ENCODE measurements at regions not wholly inside any gene's neighbourhood (a gene's known extent, or its start where the extent isn't known, plus 50 kb on each side); places are given as distances from the start of the nearest gene placed in this dataset.

GRCh38 chr17:5698959-5699358 lies 114.7 kb upstream of the NLRP1 start:
- Histone ChIP-seq H3K9me3 (ENCODE audit: control insufficient read depth in 4 of 4, insufficient read depth in 3 of 4, low read length in 3 of 4) (peaks cover 0 to 13% (median 2%) of the 10 kb centered on the region in 4 donors), H3K36me3 (ENCODE audit: control insufficient read depth in 4 of 4, insufficient read depth in 4 of 4, low read length in 4 of 4) (no peaks in the 10 kb centered on the region), H3K27ac (ENCODE audit: low read depth in 1 of 2, low read length in 1 of 2) (no peak overlapping the region), H3K4me1 (ENCODE audit: control insufficient read depth in 5 of 5, insufficient read depth in 5 of 5, low read length in 5 of 5) (no peaks in the 10 kb centered on the region), H3K27me3 (ENCODE audit: control insufficient read depth in 3 of 3, insufficient read depth in 3 of 3, low read length in 2 of 3) (peaks cover 0 to 3% (median 0%) of the 10 kb centered on the region in 3 donors), H3K4me3 (no peak overlapping the region), H3K9ac (ENCODE audit: insufficient read depth in 1 of 2, low read length in 2 of 2) (no peak overlapping the region)
- TF ChIP-seq, protein P1, sequence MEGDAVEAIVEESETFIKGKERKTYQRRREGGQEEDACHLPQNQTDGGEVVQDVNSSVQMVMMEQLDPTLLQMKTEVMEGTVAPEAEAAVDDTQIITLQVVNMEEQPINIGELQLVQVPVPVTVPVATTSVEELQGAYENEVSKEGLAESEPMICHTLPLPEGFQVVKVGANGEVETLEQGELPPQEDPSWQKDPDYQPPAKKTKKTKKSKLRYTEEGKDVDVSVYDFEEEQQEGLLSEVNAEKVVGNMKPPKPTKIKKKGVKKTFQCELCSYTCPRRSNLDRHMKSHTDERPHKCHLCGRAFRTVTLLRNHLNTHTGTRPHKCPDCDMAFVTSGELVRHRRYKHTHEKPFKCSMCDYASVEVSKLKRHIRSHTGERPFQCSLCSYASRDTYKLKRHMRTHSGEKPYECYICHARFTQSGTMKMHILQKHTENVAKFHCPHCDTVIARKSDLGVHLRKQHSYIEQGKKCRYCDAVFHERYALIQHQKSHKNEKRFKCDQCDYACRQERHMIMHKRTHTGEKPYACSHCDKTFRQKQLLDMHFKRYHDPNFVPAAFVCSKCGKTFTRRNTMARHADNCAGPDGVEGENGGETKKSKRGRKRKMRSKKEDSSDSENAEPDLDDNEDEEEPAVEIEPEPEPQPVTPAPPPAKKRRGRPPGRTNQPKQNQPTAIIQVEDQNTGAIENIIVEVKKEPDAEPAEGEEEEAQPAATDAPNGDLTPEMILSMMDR (IDR thresholded peaks at IDR 0.05; ENCODE audit: control extremely low read depth, extremely low read depth), result no peak
- no peak for ATAC-seq (ENCODE audit: insufficient read depth, low FRiP score)
- no peak for DNase-seq

GRCh38 chr17:5699814-5700213 lies 115.5 kb upstream of the NLRP1 start:
- ATAC-seq (ENCODE audit: insufficient read depth, low FRiP score) (no peak), DNase-seq (no peak)
- H3K9ac ChIP-seq (ENCODE audit: insufficient read depth in 1 of 2, low read length in 2 of 2), result no peak overlapping the region
- H3K27ac ChIP-seq (ENCODE audit: low read depth in 1 of 2, low read length in 1 of 2), result no peak overlapping the region
- peaks cover 0 to 3% (median 0%) of the 10 kb centered on the region in 3 donors for H3K27me3 ChIP-seq (ENCODE audit: control insufficient read depth in 3 of 3, insufficient read depth in 3 of 3, low read length in 2 of 3)
- TF ChIP-seq, protein P1 (IDR thresholded peaks at IDR 0.05; ENCODE audit: control extremely low read depth, extremely low read depth), result no peak
- H3K4me3 ChIP-seq, result no peak overlapping the region
- WGBS, 2 donors, result 21 to 25% methylated on average over 7 of the region's 7 CpGs
- no peaks in the 10 kb centered on the region for H3K4me1 ChIP-seq (ENCODE audit: control insufficient read depth in 5 of 5, insufficient read depth in 5 of 5, low read length in 5 of 5)
- H3K36me3 ChIP-seq (ENCODE audit: control insufficient read depth in 4 of 4, insufficient read depth in 4 of 4, low read length in 4 of 4), result no peaks in the 10 kb centered on the region
- peaks cover 0 to 13% (median 2%) of the 10 kb centered on the region in 4 donors for H3K9me3 ChIP-seq (ENCODE audit: control insufficient read depth in 4 of 4, insufficient read depth in 3 of 4, low read length in 3 of 4)

DNA sequence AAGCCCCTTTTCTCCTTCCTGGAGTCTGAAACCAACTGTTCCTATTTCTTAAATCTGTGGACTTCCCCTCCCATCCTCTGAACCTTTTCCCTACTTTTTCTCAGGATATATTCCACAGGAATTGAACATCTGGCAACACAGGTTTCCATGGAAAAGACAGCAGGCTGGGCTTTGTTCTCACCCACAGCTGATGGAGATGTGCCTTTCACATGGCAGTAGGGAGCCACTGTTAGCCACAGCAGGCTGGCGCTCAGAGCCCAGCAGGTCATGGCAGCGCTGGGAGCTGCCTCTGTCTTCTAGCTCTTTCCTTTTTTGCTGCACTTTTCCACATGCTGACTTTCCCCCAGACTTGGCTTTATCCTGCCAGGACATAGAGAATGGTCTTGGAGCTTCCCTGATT lies 116.4 kb upstream of the NLRP1 start:
- ATAC-seq (ENCODE audit: insufficient read depth, low FRiP score) (no peak), DNase-seq (no peak)
- Histone ChIP-seq H3K27ac (ENCODE audit: low read depth in 1 of 2, low read length in 1 of 2) (no peak overlapping the region), H3K27me3 (ENCODE audit: control insufficient read depth in 3 of 3, insufficient read depth in 3 of 3, low read length in 2 of 3) (peaks cover 0 to 3% (median 0%) of the 10 kb centered on the region in 3 donors), H3K9ac (ENCODE audit: insufficient read depth in 1 of 2, low read length in 2 of 2) (no peak overlapping the region), H3K36me3 (ENCODE audit: control insufficient read depth in 4 of 4, insufficient read depth in 4 of 4, low read length in 4 of 4) (no peaks in the 10 kb centered on the region), H3K4me3 (no peak overlapping the region), H3K9me3 (ENCODE audit: control insufficient read depth in 4 of 4, insufficient read depth in 3 of 4, low read length in 3 of 4) (peaks cover 0 to 13% (median 2%) of the 10 kb centered on the region in 4 donors), H3K4me1 (ENCODE audit: control insufficient read depth in 5 of 5, insufficient read depth in 5 of 5, low read length in 5 of 5) (no peaks in the 10 kb centered on the region)
- 54 to 57% methylated on average over 2 of the region's 2 CpGs for WGBS, 2 donors
- TF ChIP-seq, protein P1 (IDR thresholded peaks at IDR 0.05; ENCODE audit: control extremely low read depth, extremely low read depth), result no peak

DNA sequence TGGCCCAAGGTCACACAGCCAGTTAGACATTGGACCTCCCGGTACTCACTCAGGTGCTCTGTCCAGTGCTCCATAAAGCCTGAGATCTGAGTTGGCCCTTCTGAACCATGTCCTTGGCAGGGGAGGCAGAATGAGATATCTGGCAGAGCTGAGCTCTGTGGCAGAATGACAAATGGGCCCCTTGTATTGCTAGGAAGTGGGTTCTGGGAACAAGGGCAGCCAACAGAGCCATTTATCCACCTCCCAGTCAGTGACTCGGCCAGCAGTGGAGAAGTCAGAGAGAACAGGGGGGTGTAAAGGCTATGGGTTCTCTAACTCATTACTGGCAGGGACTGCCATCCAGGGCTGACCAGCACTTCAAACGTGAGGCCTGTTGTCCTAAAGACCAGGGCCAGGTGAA lies 117.1 kb upstream of the NLRP1 start:
- ATAC-seq (ENCODE audit: insufficient read depth, low FRiP score) (no peak), DNase-seq (no peak)
- no peak overlapping the region for H3K9ac ChIP-seq (ENCODE audit: insufficient read depth in 1 of 2, low read length in 2 of 2)
- H3K4me1 ChIP-seq (ENCODE audit: control insufficient read depth in 5 of 5, insufficient read depth in 5 of 5, low read length in 5 of 5), result no peaks in the 10 kb centered on the region
- no peak overlapping the region for H3K4me3 ChIP-seq
- H3K9me3 ChIP-seq (ENCODE audit: control insufficient read depth in 4 of 4, insufficient read depth in 3 of 4, low read length in 3 of 4), result peaks cover 0 to 13% (median 2%) of the 10 kb centered on the region in 4 donors
- TF ChIP-seq, protein P1 (IDR thresholded peaks at IDR 0.05; ENCODE audit: control extremely low read depth, extremely low read depth), result no peak
- no peaks in the 10 kb centered on the region for H3K36me3 ChIP-seq (ENCODE audit: control insufficient read depth in 4 of 4, insufficient read depth in 4 of 4, low read length in 4 of 4)
- H3K27me3 ChIP-seq (ENCODE audit: control insufficient read depth in 3 of 3, insufficient read depth in 3 of 3, low read length in 2 of 3), result peaks cover 0 to 3% (median 0%) of the 10 kb centered on the region in 3 donors
- H3K27ac ChIP-seq (ENCODE audit: low read depth in 1 of 2, low read length in 1 of 2), result no peak overlapping the region
- 42 to 47% methylated on average over 3 of the region's 3 CpGs for WGBS, 2 donors

Data from lung (tissue), 11 donors.